GM21825 (cell line): ENCODE measurements at regions not wholly inside any gene's neighbourhood (a gene's known extent, or its start where the extent isn't known, plus 50 kb on each side); places are given as distances from the start of the nearest gene placed in this dataset.
"Not testable (repeated sequence)": the region's sequence is repeated elsewhere in the genome, so short reads cannot be mapped to it uniquely, and the experiment has no call there.

ENCODE experiments used
- ATAC-seq: cut with Tn5 transposase; IDR thresholded peaks from one replicate; pipeline ENCODE4 v1.9.1; 2021; ENCODE audit warnings: mild to moderate bottlenecking, moderate library complexity; ENCODE audit not compliant: unreplicated experiment

GRCh38 chr14:86780461-86780860 is 1212.5 kb downstream of the GALC start:
- ATAC-seq, result no peak

- ATAC-seq, result no peak
Measured at GRCh38 chr14:86779416-86779815, 1213.6 kb downstream of the GALC start.

GRCh38 chr14:86777963-86778602 is 1214.9 kb downstream of the GALC start:
- ATAC-seq, result no peak

DNA sequence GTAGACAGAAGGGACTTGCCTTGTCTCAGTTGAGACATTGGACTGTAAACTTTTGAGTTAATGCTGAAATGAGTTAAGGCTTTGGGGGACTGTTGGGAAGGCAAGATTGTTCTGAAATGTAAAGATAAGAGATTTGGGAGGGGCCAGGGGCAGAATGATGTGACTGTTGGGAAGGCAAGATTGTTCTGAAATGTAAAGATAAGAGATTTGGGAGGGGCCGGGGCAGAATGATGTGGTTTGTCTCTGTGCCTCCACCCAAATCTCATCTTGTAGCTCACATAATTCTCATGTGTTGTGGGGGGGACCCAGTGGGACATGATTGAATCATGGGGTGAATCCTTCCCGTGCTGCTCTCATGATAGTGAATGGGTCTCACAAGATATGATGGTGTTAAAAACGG is 1217.1 kb downstream of the GALC start:
- ATAC-seq, result not testable (repeated sequence)

GRCh38 chr14:86774916-86775315 is 1218.1 kb downstream of the GALC start:
- ATAC-seq, result no peak

DNA sequence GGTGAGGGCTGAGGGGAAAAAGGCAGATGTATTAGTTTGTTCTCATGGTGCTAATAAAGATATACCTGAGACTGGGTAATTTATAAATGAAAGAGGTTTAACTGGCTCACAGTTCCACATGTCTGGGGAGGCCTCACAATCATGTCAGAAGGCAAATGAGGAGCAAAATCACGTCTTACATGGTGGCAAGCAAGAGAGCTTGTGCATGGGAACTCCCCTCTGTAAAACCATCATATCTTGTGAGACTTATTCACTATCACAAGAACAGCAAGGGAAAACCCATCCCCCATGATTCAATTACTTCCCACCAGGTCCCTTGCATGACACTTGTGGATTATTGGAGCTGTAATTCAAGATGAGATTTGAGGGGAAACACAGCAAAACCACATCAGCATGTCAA is 1220.9 kb downstream of the GALC start:
- no peak for ATAC-seq

- ATAC-seq, result no peak
Measured at GRCh38 chr14:86770186-86770585, 1222.8 kb downstream of the GALC start.

- no peak for ATAC-seq
Measured at GRCh38 chr14:86766469-86766868, 1226.5 kb downstream of the GALC start.

DNA sequence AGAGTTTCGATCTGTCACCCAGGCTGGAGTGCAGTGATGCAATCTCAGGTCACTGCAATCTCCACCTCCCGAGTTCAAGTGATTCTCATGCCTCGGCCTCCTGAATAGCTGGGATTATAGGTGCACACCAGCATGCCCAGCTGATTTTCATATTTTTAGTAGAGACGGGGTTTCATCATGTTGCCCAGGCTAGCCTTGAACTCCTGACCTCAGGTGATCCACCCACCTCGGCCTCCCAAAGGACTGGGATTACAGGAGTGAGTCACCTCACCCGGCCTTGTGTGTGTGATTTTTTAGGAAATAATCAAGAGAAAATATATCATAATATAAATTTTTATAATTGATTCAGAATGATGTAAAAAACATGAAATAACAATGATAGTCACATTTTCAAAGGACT is 1231.4 kb downstream of the GALC start:
- no peak for ATAC-seq

DNA sequence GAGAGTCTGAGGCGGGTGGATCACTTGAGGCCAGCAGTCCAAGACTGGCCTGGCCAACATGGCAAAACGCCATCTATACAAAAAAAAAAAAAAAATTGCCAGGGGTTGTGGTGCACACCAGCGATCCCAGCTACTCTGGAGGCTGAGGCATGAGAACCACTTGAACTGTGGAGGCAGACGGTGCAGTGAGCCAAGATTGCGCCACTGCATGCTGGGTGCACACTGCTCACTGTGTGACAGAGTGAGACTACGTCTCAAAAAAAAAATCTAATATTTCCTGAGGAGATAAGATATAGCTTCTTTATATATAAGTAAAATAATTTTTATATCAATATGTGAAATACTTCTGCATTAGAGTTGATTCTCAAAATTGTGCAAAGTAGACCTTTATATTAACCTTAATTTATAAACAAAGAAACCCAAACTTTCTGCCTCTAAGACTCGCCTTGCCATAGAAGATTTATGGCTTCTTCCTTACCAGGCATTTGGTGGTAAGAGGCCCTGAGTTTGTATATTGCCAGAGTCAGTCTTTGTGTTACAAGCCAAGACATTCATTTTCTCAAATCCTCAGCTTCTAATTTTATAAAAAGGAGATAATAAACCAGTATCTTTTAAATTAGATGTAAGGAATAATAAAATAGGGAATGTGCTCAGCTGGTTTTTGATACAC is 1226.7 kb downstream of the FLRT2 start:
- ATAC-seq, result no peak

GRCh38 chr14:86750488-86750887 is 1220.5 kb downstream of the FLRT2 start:
- ATAC-seq, result not testable (repeated sequence)

GRCh38 chr14:86739761-86740160 is 1209.8 kb downstream of the FLRT2 start:
- ATAC-seq, result no peak

GRCh38 chr14:86731427-86731826 is 1201.5 kb downstream of the FLRT2 start:
- not testable (repeated sequence) for ATAC-seq

DNA sequence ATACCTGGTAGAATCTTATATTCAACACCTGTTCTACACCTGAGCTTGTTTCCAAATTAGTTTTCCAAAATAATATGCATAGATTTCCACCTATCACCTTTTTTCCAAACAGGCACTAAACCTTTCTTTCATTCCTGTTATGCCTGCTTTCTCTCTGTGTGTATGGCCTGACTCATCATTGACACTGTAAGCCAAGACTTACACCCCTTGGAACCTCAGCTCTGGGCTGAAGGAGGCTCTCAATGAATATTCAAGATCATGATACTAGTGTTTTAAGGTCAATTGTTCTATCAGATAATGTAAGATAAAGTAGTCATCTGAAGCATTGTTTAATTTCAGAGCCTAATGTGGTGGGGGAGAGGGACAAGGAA is 1193.3 kb downstream of the FLRT2 start:
- no peak for ATAC-seq

- ATAC-seq, result no peak
Measured at GRCh38 chr14:86722612-86723253, 1192.8 kb downstream of the FLRT2 start.

DNA sequence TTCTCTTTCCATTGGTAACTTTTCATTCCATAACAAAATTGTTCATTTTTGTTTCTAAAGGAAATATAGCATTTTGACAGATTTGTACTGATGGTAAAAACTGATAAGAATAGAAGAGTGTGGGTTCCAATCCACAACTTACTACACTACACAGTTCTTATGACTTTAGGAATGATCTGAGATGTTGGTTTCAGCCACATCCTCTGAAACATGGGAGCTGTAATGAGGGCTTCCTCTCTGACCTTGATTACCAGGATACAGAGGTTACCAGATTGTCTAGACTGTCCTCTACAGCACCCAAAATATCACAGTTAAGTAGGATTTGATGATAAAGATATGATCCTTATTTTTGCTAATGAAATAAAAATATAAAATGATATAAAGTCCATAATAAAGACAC is 1184.6 kb downstream of the FLRT2 start:
- ATAC-seq, result no peak

- ATAC-seq, result no peak
Measured at GRCh38 chr14:86714153-86714552, 1184.2 kb downstream of the FLRT2 start.

DNA sequence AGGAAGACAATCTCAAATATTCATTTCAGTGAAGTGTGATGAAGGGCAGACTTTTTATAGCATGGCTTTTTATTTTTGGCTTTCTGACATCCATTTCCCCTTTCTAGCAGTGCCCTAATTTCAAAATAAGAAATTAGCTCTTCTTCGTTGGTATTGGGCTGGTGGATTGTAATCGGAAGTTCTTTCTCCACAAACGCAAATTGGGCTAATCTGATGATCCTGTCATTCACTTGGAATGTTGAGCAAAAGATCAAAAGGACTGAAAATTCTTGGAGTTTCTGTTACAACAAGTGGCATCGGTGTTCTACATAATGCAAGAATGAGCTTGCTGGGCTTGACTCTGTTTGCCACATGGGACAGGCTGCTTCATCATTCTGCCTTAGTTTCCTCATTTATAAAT is 1182.8 kb downstream of the FLRT2 start:
- no peak for ATAC-seq

DNA sequence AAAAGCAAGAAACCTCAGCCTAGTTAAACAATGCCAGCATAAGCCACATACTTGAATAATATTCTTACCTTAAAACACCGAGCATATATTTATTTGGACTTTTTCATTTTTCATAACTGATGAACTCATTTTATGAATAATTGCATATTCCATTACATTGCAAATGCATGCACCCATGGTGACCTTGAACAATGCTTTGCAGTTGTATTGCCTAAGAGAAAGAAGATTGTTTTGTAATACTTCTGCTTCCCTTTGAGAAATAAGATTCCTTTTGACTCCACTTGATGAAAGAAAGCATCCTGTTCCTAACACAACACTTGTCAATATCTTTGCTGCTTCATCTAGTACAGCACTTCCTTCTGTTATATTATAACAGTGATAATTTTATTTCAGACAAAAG is 1182.2 kb downstream of the FLRT2 start:
- ATAC-seq, result no peak

- no peak for ATAC-seq
Measured at GRCh38 chr14:86708846-86709339, 1178.9 kb downstream of the FLRT2 start.

GRCh38 chr14:86707071-86707470 is 1177.1 kb downstream of the FLRT2 start:
- ATAC-seq, result no peak

DNA sequence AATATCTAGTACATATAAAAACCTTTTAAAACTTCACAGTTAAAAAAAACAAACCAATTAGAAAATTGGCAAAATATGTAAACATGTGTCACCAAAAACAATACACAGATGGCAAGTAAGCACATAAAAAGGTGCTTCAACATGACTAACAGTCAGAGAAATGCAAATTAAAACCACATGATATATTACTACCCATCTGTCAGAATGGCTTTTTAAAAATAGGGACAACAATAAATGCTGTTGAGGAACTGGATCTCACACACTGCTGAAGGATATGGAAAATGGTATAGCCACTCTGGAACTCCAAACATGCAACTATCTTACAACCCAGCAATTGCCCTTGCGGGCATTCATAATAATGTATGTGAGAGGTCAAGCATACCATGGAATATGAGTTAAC is 1153.6 kb downstream of the FLRT2 start:
- no peak for ATAC-seq
